GM19239 (cell line): ENCODE measurements at regions not wholly inside any gene's neighbourhood (a gene's known extent, or its start where the extent isn't known, plus 50 kb on each side); places are given as distances from the start of the nearest gene placed in this dataset.

ENCODE experiments used
- DNase-seq: peaks from one replicate; pipeline ENCODE4 v3.0.0; 2011; ENCODE audit warnings: low spot score; ENCODE audit not compliant: insufficient read length
- FAIRE-seq: peaks from 2 replicates; lab custom pipeline; 2011; peaks lifted over from hg19 to GRCh38; lab: Jason Lieb, UNC

DNA sequence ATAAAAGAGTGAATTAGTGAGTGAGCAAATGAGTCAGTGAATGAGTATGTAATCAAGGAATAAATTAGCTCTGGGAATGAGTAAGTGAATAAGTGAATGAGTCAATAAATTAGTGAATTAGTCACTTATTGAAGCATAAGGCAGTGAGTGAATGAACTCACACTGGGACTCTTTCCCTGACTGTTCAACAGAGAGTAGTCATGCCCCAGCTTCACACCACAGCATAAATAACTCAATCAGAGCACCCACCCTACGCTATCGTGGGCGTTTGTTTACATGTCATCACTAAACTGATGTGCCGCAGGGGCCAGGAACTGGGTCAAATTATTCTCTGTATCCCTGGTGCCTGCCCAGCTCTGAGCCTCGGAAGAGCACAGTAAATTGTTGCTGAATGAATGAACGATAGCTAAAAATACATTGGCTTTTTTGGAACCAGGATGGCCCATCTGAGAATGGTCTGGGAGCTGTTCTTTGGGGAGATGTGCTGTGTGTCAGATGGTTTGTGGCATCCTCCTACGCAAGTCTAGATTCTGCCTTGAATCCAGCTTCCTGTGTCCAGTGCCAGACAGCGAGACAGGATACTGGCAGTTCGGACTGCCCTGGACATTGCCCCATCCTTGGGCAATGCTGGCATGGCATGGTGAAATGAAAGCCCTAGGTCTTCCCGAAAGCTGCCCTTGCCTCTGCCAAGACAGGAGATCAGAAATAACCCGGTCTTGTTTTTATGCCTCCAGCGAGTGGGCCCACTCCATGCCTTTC lies 98.0 kb upstream of the RTL1 start:
- FAIRE-seq: no peak

DNA sequence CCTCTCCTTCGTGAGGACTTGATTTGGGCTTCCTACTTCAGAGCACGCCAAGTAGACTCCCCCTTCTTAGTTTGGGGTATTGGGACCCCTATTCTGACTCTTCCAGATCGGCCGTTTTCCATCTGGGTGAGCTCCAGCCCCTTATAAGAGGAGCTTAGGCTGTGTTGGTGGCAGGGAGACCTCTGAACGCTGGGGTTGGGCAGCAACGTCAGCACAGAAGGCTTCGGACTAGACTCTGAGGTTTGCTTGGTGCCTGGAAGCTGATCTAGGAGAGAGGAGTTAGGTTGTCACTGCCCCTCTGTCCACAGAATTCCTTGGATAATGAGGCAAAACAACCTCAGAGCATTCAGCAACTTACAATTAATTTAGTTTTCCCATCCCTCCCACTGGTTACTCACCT lies 99.2 kb upstream of the RTL1 start:
- no peak for FAIRE-seq

More for the DNA sequence above, 98.0 kb upstream of the RTL1 start:
- no peak for DNase-seq

DNA sequence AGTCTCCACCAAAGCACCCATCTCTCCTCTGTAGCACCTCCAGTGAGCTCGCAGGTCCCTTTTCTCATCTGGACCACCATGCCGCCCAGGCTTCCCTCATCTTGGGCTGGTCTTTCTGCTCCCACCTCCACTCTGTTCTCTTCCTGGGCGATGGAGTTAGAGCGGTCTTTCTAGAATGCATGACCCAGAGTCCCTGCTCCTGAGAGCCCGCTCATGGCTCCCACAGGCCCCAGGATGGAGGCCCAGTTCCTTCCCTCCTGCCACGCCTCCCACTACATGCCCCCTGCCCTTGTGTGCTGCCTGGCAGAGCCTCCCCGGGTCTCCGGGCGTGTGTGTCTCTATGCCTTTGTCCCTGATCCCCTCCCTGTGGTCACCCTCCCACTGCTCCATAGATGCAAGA lies 100.7 kb upstream of the RTL1 start:
- FAIRE-seq (no peak), DNase-seq (no peak)

More for the DNA sequence above, 99.2 kb upstream of the RTL1 start:
- no peak for DNase-seq

DNA sequence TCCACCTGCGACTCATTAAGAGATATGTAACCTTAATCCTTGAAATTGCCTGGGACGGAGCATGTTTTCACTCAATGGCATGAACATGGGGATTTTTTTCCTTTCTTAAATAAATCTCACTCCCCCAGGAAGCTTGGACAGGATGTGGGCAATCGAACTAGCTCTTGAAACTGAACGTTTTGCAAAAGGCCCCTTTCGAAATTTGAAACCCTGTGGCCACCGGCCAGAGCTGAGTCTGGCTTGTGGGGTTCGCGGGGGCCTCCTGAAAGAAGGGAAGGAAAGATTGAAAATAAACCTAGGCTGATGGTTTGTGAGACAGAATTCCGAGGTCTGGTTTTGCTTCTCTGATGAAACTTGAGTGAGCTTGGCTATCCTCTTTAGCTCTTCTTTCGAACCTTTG lies 101.4 kb upstream of the RTL1 start:
- FAIRE-seq (no peak), DNase-seq (no peak)

DNA sequence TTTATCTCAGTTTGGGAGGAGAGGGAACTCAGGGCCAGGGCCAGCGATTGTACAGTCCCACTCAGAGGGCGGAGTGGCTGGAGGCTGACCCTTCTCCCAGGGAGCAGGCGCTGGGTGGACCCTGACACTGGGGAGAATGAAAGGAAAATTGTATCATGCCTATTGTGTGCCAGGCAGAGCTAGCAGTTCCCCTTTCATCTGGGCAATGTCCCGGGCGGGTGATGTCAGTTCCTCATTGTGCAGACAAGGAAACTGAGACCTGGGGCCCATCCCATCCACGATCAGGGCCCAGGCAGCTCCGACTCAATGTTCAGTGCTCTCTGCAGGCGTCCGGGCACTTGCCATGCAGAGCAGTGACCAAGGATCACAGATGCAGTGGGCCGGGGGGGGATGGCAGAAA lies 101.9 kb upstream of the RTL1 start:
- DNase-seq (no peak), FAIRE-seq (no peak)

DNA sequence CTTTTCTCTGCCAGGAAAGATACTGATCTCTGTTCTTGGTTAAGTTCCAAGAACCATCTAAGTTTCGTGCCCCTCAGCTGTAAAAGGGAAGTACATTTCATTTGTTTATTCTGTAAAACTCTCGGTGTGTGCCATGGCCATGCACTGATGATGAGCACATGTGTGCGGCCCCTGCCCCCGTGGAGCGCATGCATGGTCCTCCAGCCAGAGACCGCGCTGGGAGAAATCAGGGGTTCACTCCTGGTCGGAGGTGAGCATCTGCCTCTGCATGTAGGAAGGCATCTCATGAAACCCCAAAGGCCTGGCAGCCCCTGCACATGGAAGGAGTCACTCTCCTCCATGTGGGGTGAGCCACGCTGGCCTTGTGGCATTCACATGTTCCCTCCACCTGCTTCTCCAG lies 102.5 kb upstream of the RTL1 start:
- DNase-seq (no peak), FAIRE-seq (no peak)

DNA sequence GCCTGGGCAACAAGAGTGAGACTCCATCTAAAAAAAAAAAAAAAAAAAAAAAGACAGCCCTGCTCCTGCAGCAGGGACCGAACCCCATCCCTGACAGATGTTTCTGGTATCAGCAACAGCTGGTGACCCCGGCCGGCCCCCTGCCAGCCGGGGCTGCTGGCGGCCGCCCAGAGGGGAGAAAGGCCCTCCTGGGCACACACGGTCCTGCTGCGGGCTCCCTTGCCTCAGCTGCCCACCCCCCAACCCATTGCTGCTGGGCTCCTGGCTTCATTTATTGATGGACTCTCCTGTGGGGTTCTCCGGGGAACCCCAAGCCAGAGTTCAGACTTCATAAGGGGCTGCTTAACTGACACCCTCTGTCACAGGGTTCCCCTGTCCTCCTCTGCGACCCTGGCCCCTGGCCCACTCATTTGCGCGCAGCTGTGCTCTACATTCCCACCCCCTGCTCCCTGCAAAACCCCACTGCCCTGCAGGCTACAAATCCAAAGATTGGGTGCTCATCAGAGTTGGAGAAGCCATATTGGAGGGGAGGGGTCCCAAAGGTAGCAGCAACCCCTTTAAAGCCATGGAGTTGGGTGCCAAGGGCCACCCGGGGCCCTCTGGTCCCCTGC lies 103.6 kb upstream of the RTL1 start:
- FAIRE-seq (no peak), DNase-seq (no peak)

DNA sequence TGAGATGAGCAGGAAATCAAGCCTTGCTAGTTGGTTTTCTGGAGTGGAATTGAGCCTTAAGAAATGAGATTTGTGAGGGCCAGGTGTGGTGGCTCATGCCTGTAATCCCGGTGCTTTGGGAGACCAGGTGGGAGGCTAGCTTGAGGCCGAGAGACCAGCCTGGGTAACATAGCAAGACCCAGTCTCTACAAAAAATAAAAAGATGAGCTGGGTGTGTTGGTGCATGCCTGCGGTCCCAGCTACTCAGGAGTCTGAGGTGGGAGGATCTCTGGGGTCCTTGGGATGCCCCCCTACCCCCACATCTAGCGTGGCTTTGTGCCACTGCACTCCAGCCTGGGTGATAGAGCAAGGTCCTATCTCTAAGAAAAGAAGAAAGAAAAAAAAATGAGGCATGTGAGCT lies 104.2 kb upstream of the RTL1 start:
- FAIRE-seq: no peak
- no peak for DNase-seq

DNA sequence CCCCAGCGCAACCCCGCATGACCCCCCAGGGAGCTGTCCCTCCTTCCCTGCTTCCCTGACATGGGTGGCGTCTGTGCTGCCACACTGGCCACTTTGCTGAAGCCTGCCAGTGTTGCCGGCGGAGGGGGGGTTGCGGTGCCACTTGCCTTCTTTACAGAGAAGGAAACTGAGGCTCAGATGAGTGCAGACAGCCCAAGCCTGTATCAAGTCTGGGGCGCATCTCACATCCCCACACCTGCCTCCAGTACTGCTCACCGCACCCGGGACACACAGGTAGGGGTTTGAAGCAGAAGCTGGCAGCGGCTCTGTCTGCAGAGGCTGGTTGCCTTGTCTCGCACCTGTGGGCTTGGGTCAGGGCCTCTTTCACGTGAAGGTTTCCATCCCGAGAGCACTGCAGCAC lies 104.7 kb upstream of the RTL1 start:
- DNase-seq (no peak), FAIRE-seq (no peak)

DNA sequence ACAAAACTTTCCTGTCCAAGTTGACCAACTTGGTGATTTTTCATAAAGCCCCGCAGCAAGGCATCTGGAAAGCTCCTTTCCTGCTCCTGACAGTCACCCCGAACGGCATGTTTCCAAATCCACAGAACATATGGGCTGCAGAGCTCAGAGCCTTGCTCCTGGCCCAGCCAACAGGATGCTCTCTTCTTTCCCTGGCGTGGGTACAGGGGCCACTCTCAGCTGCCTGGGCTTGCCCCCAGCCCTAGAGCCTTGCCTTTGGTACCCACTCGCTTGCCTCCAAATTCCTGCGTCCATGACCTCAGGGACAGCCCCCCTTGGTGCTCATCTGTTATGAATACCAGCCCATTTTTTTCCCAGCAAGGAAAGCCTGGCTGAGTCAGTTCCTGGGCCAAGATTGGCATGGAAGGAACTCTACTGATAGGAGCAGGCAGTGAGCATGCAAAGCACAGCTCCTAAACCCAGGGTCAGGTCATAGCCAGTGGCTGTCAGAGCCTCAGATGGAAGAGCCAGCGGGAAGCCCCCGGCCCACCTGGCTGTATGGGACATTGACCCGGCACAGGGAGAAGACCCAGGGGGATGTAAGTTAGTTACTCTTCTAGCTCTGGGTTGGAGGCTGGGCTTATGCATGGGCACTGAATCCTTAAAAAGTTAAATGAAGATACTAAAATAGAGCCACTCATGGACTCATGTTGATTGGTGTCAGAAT lies 105.3 kb upstream of the RTL1 start:
- no peak for FAIRE-seq
- no peak for DNase-seq

DNA sequence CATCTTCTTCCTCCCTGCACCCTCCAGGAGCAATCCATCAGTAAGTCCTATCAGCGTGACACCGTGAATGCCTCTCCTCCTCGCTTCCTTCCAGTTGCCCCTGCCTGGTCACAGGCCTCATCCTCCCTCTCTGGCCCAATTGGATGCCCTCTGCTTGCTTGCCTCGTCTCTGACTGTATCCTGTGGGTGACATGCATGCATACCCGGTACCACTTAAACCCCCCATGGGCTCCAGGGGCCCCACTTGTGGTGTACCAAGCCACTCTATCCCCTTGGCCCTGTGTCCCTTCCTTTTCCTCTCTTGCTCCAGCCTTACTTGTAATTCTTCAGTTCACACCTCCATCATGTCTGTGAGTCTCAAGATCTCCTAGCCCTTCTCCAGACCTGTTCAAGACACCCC lies 106.0 kb upstream of the RTL1 start:
- no peak for FAIRE-seq
- DNase-seq: no peak

DNA sequence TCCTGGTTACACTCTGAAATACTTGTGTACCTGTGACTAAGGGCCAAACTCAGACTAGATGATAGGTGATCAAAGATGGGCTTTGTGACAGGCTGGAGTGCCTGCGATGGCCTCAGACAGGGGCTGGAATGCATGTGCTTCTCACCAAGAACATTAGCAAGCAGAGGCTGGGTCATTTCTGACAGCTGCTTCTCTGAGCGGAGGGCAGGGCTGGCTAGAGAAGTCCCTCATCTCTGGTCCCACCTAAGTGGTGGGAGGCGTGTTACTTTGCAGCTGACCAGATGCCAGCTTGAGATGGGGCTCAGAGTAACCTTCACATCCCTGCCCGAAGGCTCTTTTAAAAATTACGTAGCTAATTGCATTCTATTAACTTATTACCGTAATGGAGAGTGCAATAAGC lies 106.8 kb upstream of the RTL1 start:
- DNase-seq: no peak

DNA sequence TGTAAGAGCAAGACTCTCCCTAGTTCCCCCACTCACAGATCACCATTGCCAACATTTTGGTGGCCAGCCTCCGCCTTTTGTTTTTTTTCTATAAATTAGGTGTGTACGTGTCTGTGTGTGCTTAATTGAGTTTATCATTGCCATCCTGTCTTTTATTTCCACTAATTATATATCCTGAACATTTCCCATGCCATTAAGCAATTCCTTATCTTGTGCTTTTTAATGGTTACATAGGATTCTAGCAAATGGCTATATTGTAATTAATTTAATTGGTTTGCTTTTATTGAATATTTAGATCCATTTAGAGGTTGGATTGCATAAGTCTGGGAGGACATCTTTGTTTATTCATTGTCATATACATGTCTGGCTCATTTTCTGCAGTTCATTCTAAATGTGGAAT lies 107.3 kb upstream of the RTL1 start:
- DNase-seq (no peak), FAIRE-seq (no peak)

More for the DNA sequence above, 106.8 kb upstream of the RTL1 start:
- no peak for FAIRE-seq

DNA sequence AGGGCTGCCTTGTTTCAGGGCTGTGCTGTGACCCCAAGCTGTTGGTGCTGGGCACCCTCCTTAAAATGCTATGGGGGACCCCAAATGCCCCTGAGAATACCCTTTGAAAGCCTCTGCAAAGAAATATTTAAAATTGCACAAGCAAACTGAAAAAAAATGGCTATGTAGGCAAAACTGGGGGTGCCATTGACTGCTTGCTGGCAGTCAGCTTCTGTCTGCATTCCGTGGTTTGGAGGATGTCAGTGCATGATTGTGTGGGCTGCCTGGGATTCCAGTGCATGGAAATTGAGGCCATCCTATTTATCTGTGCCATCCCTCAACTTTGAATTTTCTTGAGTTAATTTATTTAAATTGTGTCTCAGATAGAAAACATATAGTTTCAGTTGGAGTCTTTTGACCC lies 113.7 kb upstream of the RTL1 start:
- DNase-seq (no peak), FAIRE-seq (no peak)

DNA sequence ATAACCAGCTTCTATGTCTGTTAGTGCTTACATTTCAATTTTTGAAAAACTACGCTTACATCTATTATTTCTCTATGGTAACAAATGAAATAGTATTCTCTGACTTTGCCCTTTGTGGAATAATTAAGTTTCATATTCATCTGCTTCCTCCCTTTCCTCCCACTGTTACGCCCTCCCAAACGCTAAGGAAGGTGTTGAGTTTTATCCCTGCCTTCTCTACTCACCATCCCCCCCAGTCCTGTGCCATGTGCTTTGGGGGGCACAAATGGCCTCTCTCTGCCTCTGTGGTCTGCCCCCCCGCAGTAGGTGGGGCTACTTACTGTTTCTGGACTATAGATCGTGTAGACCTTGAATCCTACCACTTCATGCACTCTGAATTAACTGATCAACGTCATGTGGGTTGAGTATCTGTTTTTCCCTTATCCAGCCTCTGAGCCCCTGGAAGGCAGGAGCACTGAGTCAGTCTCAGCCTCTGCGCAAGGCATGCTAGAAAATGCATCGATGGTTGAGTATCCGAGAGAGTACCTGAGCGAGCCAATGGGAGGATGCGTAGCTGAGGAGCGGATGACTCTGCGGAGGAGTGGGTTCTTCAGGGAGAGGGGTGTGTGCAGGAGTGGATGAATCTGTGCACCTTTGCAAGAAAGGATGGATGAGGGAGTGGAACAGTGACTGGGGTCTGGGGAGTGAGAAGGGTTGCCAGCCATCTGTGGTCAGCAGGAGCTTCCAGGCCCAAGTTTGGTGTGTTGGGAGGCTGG lies 114.5 kb upstream of the RTL1 start:
- FAIRE-seq (no peak), DNase-seq (no peak)

DNA sequence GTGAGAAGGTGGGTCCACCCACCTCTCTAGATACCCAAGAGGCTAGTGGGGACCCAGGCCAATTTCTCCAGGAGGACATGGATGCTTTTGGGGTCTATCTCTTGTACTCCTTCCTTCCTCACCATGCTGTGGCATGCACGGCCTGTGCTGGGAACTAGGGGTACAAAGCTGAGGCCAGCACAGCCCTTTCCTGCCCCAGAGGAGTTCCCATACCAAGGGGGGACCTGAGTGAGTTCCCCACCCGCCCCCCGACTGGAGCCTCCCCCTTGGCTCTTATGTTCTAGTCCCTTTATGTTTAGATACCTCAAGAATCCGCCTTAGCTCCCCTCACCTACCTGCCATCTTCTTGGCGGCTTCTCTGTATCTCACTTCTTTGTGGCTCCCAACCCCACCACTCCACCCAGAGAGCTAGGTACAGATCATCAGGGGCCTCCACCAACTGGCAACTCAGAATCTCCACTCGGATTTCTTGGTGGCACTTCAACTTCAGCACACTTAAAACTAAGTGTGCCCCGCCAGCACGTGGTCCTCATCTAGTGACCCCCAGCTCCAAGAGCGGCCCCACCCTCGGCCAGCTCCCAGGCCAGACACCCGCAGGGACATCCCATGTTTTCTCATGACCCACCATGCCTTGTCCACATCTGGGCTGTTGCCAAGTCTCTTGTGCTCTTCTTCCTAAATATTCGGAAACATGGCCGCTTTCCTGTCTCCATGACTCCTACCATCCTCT lies 115.2 kb upstream of the RTL1 start:
- FAIRE-seq (no peak), DNase-seq (no peak)

DNA sequence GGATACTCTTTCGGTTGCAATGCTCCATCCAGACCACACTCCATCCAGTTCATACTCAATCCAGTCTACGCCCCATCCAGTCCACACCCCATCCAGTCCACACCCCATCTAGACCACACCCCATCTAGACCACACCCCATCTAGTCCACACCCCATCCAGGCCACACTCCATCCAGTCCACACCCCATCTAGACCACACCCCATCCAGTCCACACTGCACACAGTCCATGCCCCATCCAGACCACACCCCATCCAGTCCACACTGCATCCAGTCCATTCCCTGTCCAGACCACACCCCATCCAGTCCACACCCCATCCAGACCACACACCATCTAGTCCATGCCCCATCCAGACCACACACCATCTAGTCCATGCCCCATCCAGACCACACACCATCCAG lies 116.0 kb upstream of the RTL1 start:
- DNase-seq (no peak), FAIRE-seq (no peak)

DNA sequence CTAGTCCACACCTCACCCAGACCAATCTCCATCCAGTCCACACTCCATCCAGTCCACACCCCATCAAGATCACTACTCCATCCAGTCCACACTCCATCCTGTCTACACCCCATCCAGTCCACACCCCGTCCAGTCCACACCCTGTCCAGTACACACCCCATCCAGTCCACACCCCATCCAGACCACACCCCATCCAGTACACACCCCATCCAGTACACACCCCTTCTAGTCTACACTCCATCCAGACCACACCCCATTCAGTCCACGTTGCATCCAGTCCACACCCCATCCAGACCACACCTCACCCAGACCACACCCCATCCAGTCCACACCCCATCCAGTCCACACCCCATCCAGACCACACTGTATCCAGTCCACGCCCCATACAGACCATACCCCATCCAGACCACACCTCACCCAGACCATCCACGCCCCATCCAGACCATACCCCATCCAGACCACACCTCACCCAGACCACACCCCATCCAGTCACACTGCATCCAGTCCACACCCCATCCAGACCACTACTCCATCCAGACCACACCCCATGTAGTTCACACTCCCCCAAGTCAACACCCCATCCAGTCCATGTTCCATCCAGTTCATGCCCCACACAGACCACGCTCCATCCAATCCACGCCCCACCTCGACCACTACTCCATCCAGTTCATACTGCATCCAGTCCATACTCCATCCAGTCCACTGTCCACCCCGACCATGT lies 116.6 kb upstream of the RTL1 start:
- FAIRE-seq (no peak), DNase-seq (no peak)

DNA sequence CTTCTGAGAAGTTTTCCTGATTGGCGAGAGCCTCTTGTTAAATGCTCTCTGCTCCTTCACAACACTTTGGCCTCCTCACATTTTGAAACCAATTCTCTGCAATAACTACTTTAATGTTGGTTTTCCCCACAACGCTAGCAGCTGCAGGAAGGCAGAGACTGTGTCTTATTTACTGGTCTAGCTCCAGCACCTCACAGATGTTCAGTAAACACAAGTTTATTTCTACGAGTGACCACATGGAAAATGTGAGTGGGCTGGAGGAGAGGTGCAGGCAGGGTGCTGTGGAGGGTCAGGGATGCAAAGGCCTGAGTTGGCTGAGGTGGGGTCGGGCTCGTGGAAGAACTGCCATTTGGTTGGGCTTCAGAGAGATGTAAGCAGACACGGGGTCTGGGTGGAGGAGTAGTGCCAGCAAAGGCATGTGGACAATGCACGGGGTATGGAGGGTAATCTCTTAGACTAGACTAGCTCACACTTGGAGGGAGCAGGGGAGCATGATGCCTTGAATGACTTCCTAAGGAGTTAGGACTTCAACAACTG lies 117.4 kb upstream of the RTL1 start:
- no peak for FAIRE-seq
- DNase-seq: no peak
